ENCODE measurements at regions not wholly inside any gene's neighbourhood (a gene's known extent, or its start where the extent isn't known, plus 50 kb on each side); places are given as distances from the start of the nearest gene placed in this dataset.

GRCh38 chr6:54519161-54519560 is 210.9 kb downstream of the TINAG start (continued):
- TF ChIP-seq ZNF114 (CRISPR knock-in tag; IDR thresholded peaks at IDR 0.05) (no peak), ZNF331 (CRISPR knock-in tag; IDR thresholded peaks at IDR 0.05; ENCODE audit: low read depth) (no peak), CREB1 (CRISPR knock-in tag; IDR thresholded peaks at IDR 0.05; ENCODE audit: low read depth) (no peak), POLR2AphosphoS5 (IDR thresholded peaks at IDR 0.05; ENCODE audit: low read depth) (no peak)

- Histone ChIP-seq H3K4me2 (no peak overlapping the region), H3K27me3 (ENCODE audit: insufficient read depth) (no peaks in the 10 kb centered on the region), H3K36me3 (ENCODE audit: insufficient read depth) (no peaks in the 10 kb centered on the region), H3K79me2 (replicated peaks; ENCODE audit: insufficient read depth) (no peaks in the 10 kb centered on the region), H2AFZ (no peak overlapping the region), H3F3A (replicated peaks; ENCODE audit: low read depth) (no peaks in the 10 kb centered on the region), H4K20me1 (replicated peaks; ENCODE audit: insufficient read depth) (no peaks in the 10 kb centered on the region), H3K27ac (ENCODE audit: low read depth) (no peak overlapping the region), H3K4me3 (no peak overlapping the region), H3K4me1 (ENCODE audit: insufficient read depth) (no peaks in the 10 kb centered on the region), H3K9me2 (ENCODE audit: insufficient read depth) (no peaks in the 10 kb centered on the region)
- ATAC-seq (no peak), DNase-seq (ENCODE audit: low spot score) (no peak)
- peaks cover 5% of the 10 kb centered on the region; the same call in 1 of the 3 replicates for H3K36me3 Mint-ChIP-seq (ENCODE audit: low read depth)
- H3K9me3 Mint-ChIP-seq = peaks cover 22% of the 10 kb centered on the region
- H3K27ac Mint-ChIP-seq = no peak overlapping the region
- peaks cover 2% of the 10 kb centered on the region for H3K27me3 Mint-ChIP-seq (ENCODE audit: insufficient read depth, low read depth, poor library complexity)
- no peak overlapping the region for H3K4me3 Mint-ChIP-seq
- TF ChIP-seq ZNF331 (CRISPR knock-in tag; IDR thresholded peaks at IDR 0.05; ENCODE audit: low read depth) = no peak
- TF ChIP-seq, protein P1, sequence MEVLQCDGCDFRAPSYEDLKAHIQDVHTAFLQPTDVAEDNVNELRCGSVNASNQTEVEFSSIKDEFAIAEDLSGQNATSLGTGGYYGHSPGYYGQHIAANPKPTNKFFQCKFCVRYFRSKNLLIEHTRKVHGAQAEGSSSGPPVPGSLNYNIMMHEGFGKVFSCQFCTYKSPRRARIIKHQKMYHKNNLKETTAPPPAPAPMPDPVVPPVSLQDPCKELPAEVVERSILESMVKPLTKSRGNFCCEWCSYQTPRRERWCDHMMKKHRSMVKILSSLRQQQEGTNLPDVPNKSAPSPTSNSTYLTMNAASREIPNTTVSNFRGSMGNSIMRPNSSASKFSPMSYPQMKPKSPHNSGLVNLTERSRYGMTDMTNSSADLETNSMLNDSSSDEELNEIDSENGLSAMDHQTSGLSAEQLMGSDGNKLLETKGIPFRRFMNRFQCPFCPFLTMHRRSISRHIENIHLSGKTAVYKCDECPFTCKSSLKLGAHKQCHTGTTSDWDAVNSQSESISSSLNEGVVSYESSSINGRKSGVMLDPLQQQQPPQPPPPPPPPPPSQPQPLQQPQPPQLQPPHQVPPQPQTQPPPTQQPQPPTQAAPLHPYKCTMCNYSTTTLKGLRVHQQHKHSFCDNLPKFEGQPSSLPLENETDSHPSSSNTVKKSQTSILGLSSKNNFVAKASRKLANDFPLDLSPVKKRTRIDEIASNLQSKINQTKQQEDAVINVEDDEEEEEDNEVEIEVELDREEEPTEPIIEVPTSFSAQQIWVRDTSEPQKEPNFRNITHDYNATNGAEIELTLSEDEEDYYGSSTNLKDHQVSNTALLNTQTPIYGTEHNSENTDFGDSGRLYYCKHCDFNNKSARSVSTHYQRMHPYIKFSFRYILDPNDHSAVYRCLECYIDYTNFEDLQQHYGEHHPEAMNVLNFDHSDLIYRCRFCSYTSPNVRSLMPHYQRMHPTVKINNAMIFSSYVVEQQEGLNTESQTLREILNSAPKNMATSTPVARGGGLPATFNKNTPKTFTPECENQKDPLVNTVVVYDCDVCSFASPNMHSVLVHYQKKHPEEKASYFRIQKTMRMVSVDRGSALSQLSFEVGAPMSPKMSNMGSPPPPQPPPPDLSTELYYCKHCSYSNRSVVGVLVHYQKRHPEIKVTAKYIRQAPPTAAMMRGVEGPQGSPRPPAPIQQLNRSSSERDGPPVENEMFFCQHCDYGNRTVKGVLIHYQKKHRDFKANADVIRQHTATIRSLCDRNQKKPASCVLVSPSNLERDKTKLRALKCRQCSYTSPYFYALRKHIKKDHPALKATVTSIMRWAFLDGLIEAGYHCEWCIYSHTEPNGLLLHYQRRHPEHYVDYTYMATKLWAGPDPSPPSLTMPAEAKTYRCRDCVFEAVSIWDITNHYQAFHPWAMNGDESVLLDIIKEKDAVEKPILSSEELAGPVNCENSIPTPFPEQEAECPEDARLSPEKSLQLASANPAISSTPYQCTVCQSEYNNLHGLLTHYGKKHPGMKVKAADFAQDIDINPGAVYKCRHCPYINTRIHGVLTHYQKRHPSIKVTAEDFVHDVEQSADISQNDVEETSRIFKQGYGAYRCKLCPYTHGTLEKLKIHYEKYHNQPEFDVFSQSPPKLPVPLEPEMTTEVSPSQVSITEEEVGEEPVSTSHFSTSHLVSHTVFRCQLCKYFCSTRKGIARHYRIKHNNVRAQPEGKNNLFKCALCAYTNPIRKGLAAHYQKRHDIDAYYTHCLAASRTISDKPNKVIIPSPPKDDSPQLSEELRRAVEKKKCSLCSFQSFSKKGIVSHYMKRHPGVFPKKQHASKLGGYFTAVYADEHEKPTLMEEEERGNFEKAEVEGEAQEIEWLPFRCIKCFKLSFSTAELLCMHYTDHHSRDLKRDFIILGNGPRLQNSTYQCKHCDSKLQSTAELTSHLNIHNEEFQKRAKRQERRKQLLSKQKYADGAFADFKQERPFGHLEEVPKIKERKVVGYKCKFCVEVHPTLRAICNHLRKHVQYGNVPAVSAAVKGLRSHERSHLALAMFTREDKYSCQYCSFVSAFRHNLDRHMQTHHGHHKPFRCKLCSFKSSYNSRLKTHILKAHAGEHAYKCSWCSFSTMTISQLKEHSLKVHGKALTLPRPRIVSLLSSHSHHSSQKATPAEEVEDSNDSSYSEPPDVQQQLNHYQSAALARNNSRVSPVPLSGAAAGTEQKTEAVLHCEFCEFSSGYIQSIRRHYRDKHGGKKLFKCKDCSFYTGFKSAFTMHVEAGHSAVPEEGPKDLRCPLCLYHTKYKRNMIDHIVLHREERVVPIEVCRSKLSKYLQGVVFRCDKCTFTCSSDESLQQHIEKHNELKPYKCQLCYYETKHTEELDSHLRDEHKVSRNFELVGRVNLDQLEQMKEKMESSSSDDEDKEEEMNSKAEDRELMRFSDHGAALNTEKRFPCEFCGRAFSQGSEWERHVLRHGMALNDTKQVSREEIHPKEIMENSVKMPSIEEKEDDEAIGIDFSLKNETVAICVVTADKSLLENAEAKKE (CRISPR knock-in tag; IDR thresholded peaks at IDR 0.05) = no peak
- TF ChIP-seq ETS1 (IDR thresholded peaks at IDR 0.05) = no peak
- TF ChIP-seq EZH2phosphoT487 (IDR thresholded peaks at IDR 0.05; ENCODE audit: unreplicated experiment) = no peak
- TF ChIP-seq ZNF114 (CRISPR knock-in tag; IDR thresholded peaks at IDR 0.05) = no peak
- TF ChIP-seq POLR2AphosphoS5 (IDR thresholded peaks at IDR 0.05; ENCODE audit: low read depth) = no peak
- TF ChIP-seq CTCF (conservative IDR thresholded peaks at IDR 0.05; ENCODE audit: low read depth in 2 of 2) = no peak
- TF ChIP-seq, protein P2, sequence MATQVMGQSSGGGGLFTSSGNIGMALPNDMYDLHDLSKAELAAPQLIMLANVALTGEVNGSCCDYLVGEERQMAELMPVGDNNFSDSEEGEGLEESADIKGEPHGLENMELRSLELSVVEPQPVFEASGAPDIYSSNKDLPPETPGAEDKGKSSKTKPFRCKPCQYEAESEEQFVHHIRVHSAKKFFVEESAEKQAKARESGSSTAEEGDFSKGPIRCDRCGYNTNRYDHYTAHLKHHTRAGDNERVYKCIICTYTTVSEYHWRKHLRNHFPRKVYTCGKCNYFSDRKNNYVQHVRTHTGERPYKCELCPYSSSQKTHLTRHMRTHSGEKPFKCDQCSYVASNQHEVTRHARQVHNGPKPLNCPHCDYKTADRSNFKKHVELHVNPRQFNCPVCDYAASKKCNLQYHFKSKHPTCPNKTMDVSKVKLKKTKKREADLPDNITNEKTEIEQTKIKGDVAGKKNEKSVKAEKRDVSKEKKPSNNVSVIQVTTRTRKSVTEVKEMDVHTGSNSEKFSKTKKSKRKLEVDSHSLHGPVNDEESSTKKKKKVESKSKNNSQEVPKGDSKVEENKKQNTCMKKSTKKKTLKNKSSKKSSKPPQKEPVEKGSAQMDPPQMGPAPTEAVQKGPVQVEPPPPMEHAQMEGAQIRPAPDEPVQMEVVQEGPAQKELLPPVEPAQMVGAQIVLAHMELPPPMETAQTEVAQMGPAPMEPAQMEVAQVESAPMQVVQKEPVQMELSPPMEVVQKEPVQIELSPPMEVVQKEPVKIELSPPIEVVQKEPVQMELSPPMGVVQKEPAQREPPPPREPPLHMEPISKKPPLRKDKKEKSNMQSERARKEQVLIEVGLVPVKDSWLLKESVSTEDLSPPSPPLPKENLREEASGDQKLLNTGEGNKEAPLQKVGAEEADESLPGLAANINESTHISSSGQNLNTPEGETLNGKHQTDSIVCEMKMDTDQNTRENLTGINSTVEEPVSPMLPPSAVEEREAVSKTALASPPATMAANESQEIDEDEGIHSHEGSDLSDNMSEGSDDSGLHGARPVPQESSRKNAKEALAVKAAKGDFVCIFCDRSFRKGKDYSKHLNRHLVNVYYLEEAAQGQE (IDR thresholded peaks at IDR 0.05; ENCODE audit: unreplicated experiment) = no peak
- no peak for TF ChIP-seq CREB1 (CRISPR knock-in tag; IDR thresholded peaks at IDR 0.05; ENCODE audit: low read depth)
- no peak for TF ChIP-seq EZH2 (IDR thresholded peaks at IDR 0.05; ENCODE audit: low read depth, unreplicated experiment)
- no peak for TF ChIP-seq JUNB (IDR thresholded peaks at IDR 0.05; ENCODE audit: unreplicated experiment)
- TF ChIP-seq NANOG (IDR thresholded peaks at IDR 0.05; ENCODE audit: borderline replicate concordance) = no peak
- no peak for TF ChIP-seq STAT1 (IDR thresholded peaks at IDR 0.05; ENCODE audit: unreplicated experiment)
- no peaks in the 10 kb centered on the region for H3K4me1 Mint-ChIP-seq
Observed at GRCh38 chr6:54525731-54526130, 217.5 kb downstream of the TINAG start.
